ENCODE measurements at regions not wholly inside any gene's neighbourhood (a gene's known extent, or its start where the extent isn't known, plus 50 kb on each side); places are given as distances from the start of the nearest gene placed in this dataset.
A peak's percentile ranks its signal among the peaks of the same experiment; 100 is the strongest.

- no peaks in the 10 kb centered on the region for H3K9me3 Mint-ChIP-seq
- no peak overlapping the region for H3K27ac Mint-ChIP-seq
- peaks cover 6% of the 10 kb centered on the region for H3K27me3 Mint-ChIP-seq (ENCODE audit: insufficient read depth, low read depth)
- H3K27ac ChIP-seq: no peak overlapping the region
- H3K36me3 Mint-ChIP-seq: no peaks in the 10 kb centered on the region
- H3K9me3 ChIP-seq (ENCODE audit: low read depth): no peaks in the 10 kb centered on the region
- no peak overlapping the region for H3K9ac ChIP-seq
- no peak overlapping the region for H2AFZ ChIP-seq (replicated peaks)
- H3K4me3 ChIP-seq: no peak overlapping the region
- H3K79me2 ChIP-seq (ENCODE audit: low read depth): no peaks in the 10 kb centered on the region
- no peak overlapping the region for H3K4me2 ChIP-seq
- H3K27me3 ChIP-seq: no peaks in the 10 kb centered on the region
- TF ChIP-seq CTCF (IDR thresholded peaks at IDR 0.05): no peak
- no peak for TF ChIP-seq EZH2 (IDR thresholded peaks at IDR 0.05)
- no peak for TF ChIP-seq EZH2phosphoT487 (IDR thresholded peaks at IDR 0.05)
- H3F3A ChIP-seq (ENCODE audit: low read depth): no peaks in the 10 kb centered on the region
- no peaks in the 10 kb centered on the region for H3K4me1 ChIP-seq
- no peak for DNase-seq (ENCODE audit: low spot score)
- no peaks in the 10 kb centered on the region for H3K36me3 ChIP-seq
- no peaks in the 10 kb centered on the region for H3K4me1 Mint-ChIP-seq
- H3K4me3 Mint-ChIP-seq: no peak overlapping the region
- no peaks in the 10 kb centered on the region for H4K20me1 ChIP-seq (ENCODE audit: low read depth)
These were observed 343.3 kb downstream of the CYP26B1 start for GRCh38 chr2:71804281-71804751.

- Histone ChIP-seq H3K79me2 (ENCODE audit: low read depth) (no peaks in the 10 kb centered on the region), H3K9ac (no peak overlapping the region), H3F3A (ENCODE audit: low read depth) (no peaks in the 10 kb centered on the region), H3K4me3 (no peak overlapping the region), H3K4me1 (no peaks in the 10 kb centered on the region), H3K4me2 (no peak overlapping the region), H2AFZ (replicated peaks) (no peak overlapping the region), H3K27me3 (no peaks in the 10 kb centered on the region), H4K20me1 (ENCODE audit: low read depth) (no peaks in the 10 kb centered on the region), H3K27ac (no peak overlapping the region), H3K9me3 (ENCODE audit: low read depth) (no peaks in the 10 kb centered on the region), H3K36me3 (no peaks in the 10 kb centered on the region)
- DNase-seq (ENCODE audit: low spot score): no peak
- H3K9me3 Mint-ChIP-seq: no peaks in the 10 kb centered on the region
- no peak overlapping the region for H3K4me3 Mint-ChIP-seq
- no peak overlapping the region for H3K27ac Mint-ChIP-seq
- H3K27me3 Mint-ChIP-seq (ENCODE audit: insufficient read depth, low read depth): peaks cover 6% of the 10 kb centered on the region
- no peaks in the 10 kb centered on the region for H3K36me3 Mint-ChIP-seq
- TF ChIP-seq EZH2 (IDR thresholded peaks at IDR 0.05): no peak
- no peak for TF ChIP-seq EZH2phosphoT487 (IDR thresholded peaks at IDR 0.05)
- H3K4me1 Mint-ChIP-seq: no peaks in the 10 kb centered on the region
These were observed 344.3 kb downstream of the CYP26B1 start for GRCh38 chr2:71803398-71803797.

GRCh38 chr2:71802556-71802955 is 345.1 kb downstream of the CYP26B1 start:
- no peaks in the 10 kb centered on the region for H3K4me1 Mint-ChIP-seq
- Histone ChIP-seq H4K20me1 (ENCODE audit: low read depth) (no peaks in the 10 kb centered on the region), H3K27ac (no peak overlapping the region), H3K4me2 (no peak overlapping the region), H3K9me3 (ENCODE audit: low read depth) (no peaks in the 10 kb centered on the region), H2AFZ (replicated peaks) (no peak overlapping the region), H3K9ac (no peak overlapping the region), H3K4me3 (no peak overlapping the region), H3K79me2 (ENCODE audit: low read depth) (no peaks in the 10 kb centered on the region), H3K36me3 (no peaks in the 10 kb centered on the region), H3K4me1 (no peaks in the 10 kb centered on the region), H3F3A (ENCODE audit: low read depth) (no peaks in the 10 kb centered on the region), H3K27me3 (no peaks in the 10 kb centered on the region)
- no peak for TF ChIP-seq EZH2phosphoT487 (IDR thresholded peaks at IDR 0.05)
- no peak overlapping the region for H3K4me3 Mint-ChIP-seq
- no peaks in the 10 kb centered on the region for H3K36me3 Mint-ChIP-seq
- H3K27me3 Mint-ChIP-seq (ENCODE audit: insufficient read depth, low read depth): peaks cover 3% of the 10 kb centered on the region
- no peak for DNase-seq (ENCODE audit: low spot score)
- H3K27ac Mint-ChIP-seq: no peak overlapping the region
- H3K9me3 Mint-ChIP-seq: no peaks in the 10 kb centered on the region

- Mint-ChIP-seq H3K4me1 (no peaks in the 10 kb centered on the region), H3K27me3 (ENCODE audit: insufficient read depth, low read depth) (peaks cover 3% of the 10 kb centered on the region), H3K27ac (no peak overlapping the region), H3K4me3 (no peak overlapping the region), H3K9me3 (no peaks in the 10 kb centered on the region), H3K36me3 (no peaks in the 10 kb centered on the region)
- no peak overlapping the region for H3K27ac ChIP-seq
- no peak overlapping the region for H2AFZ ChIP-seq (replicated peaks)
- no peaks in the 10 kb centered on the region for H3K36me3 ChIP-seq
- H3K27me3 ChIP-seq: no peaks in the 10 kb centered on the region
- no peak overlapping the region for H3K9ac ChIP-seq
- H3K4me3 ChIP-seq: no peak overlapping the region
- no peak for TF ChIP-seq EZH2phosphoT487 (IDR thresholded peaks at IDR 0.05)
- TF ChIP-seq CTCF (IDR thresholded peaks at IDR 0.05): peak; percentile 66
- H4K20me1 ChIP-seq (ENCODE audit: low read depth): no peaks in the 10 kb centered on the region
- H3K4me2 ChIP-seq: no peak overlapping the region
- no peaks in the 10 kb centered on the region for H3F3A ChIP-seq (ENCODE audit: low read depth)
- H3K4me1 ChIP-seq: no peaks in the 10 kb centered on the region
- no peaks in the 10 kb centered on the region for H3K9me3 ChIP-seq (ENCODE audit: low read depth)
- peak; percentile 75 for DNase-seq (ENCODE audit: low spot score)
- H3K79me2 ChIP-seq (ENCODE audit: low read depth): no peaks in the 10 kb centered on the region
These were observed 345.7 kb downstream of the CYP26B1 start for GRCh38 chr2:71801969-71802368.

Measured in neural progenitor cell (in vitro differentiated cells).